NCI-H2081 (cell line): ENCODE measurements at regions not wholly inside any gene's neighbourhood (a gene's known extent, or its start where the extent isn't known, plus 50 kb on each side); places are given as distances from the start of the nearest gene placed in this dataset.
"Not testable (repeated sequence)": the region's sequence is repeated elsewhere in the genome, so short reads cannot be mapped to it uniquely, and the experiment has no call there.

Experiments used
- DNase-seq, 2 experiments: peaks; one replicate each; lab custom pipeline; 2025; lab: John Stamatoyannopoulos, UW

GRCh38 chr14:61602003-61602732 is 93.1 kb upstream of the HIF1A start:
- DNase-seq, result no peak

- DNase-seq, result no peak
These were observed 92.6 kb upstream of the HIF1A start for GRCh38 chr14:61602733-61603077.

- no peak for DNase-seq
These were observed 91.6 kb upstream of the HIF1A start for GRCh38 chr14:61603736-61604135.

- DNase-seq, result peak in 1 of 2 experiments; percentile 28
These were observed 87.6 kb upstream of the HIF1A start for GRCh38 chr14:61607570-61608244.

GRCh38 chr14:61608245-61609165 is 86.8 kb upstream of the HIF1A start:
- peak; percentile 87 to 97 for DNase-seq

GRCh38 chr14:61609191-61609843 is 86.0 kb upstream of the HIF1A start:
- peak; percentile 31 to 63 for DNase-seq

GRCh38 chr14:61609884-61610283 is 85.4 kb upstream of the HIF1A start:
- DNase-seq, result no peak

GRCh38 chr14:61610900-61611299 is 84.4 kb upstream of the HIF1A start:
- no peak for DNase-seq

- DNase-seq, result no peak
These were observed 83.3 kb upstream of the HIF1A start for GRCh38 chr14:61611880-61612630.

- DNase-seq, result not testable (repeated sequence)
These were observed 82.3 kb upstream of the HIF1A start for GRCh38 chr14:61613006-61613405.

- DNase-seq, result no peak
These were observed 80.6 kb upstream of the HIF1A start for GRCh38 chr14:61614693-61615092.

GRCh38 chr14:61615743-61616523 is 79.4 kb upstream of the HIF1A start:
- DNase-seq, result no peak

- DNase-seq, result no peak
These were observed 78.7 kb upstream of the HIF1A start for GRCh38 chr14:61616524-61617185.

GRCh38 chr14:61618448-61618847 is 76.9 kb upstream of the HIF1A start:
- no peak for DNase-seq

GRCh38 chr14:61619494-61619893 is 75.8 kb upstream of the HIF1A start:
- DNase-seq, result no peak

GRCh38 chr14:61620130-61620946 is 75.0 kb upstream of the HIF1A start:
- DNase-seq, result no peak

GRCh38 chr14:61621444-61621843 is 73.9 kb upstream of the HIF1A start:
- no peak for DNase-seq

- no peak for DNase-seq
These were observed 73.3 kb upstream of the HIF1A start for GRCh38 chr14:61622051-61622450.

- DNase-seq, result no peak
These were observed 71.4 kb upstream of the HIF1A start for GRCh38 chr14:61623927-61624326.
